B cell (primary cell): ENCODE measurements at regions not wholly inside any gene's neighbourhood (a gene's known extent, or its start where the extent isn't known, plus 50 kb on each side); places are given as distances from the start of the nearest gene placed in this dataset.

ENCODE experiments used
- ATAC-seq: fragments of 200-7000 bp; cut with Tn5 transposase; one replicate; pipeline ENCODE4 v1.10.0; 2021; ENCODE audit warnings: low read depth, mild to moderate bottlenecking, moderate number of reproducible peaks, moderate library complexity
- CTCF ChIA-PET: fragments of 350-600 bp; sonication (Branson Sonifier 250); formaldehyde crosslinking; loops from one replicate; lab custom pipeline; 2021; ENCODE audit warnings: antibody characterized with exemption, inconsistent platforms; lab: Charles Lee
- POLR2A ChIA-PET: fragments of 350-600 bp; sonication (Branson Sonifier 250); formaldehyde crosslinking; loops from one replicate; lab custom pipeline; 2021; ENCODE audit warnings: antibody characterized with exemption; lab: Charles Lee
- DNase-seq: peaks from one replicate; pipeline ENCODE4 v3.0.0; 2013
- H2AFZ ChIP-seq: 2 replicates; pipeline ENCODE4 v1.6.1; 2012; ENCODE audit warnings: mild to moderate bottlenecking, low read depth, low read length; ENCODE audit not compliant: insufficient read depth, poor library complexity, severe bottlenecking
- H3K27ac ChIP-seq, 2 donors: 1 replicate in 1 of 2; 2 replicates in 1 of 2; pipeline ENCODE4 v1.5.1; 2012 to 2013; ENCODE audit warnings: low read length in 2 of 2, mild to moderate bottlenecking in 2 of 2, moderate library complexity in 1 of 2
- H3K27me3 ChIP-seq, 4 experiments: fragments of 200-600 bp in 1 of 4; sonication (generic) in 1 of 4; replicated peaks in 1 of 4; 1 replicate in 2 of 4; 2 replicates in 2 of 4; pipeline versions ENCODE4 v1.6.1 to v1.7.0; 2013 to 2016; ENCODE audit warnings: low read length in 3 of 4, mild to moderate bottlenecking in 2 of 4, mixed read lengths in 1 of 4, moderate library complexity in 1 of 4; ENCODE audit not compliant: insufficient read depth in 4 of 4, control insufficient read depth in 3 of 4; ENCODE audit errors: control extremely low read depth in 1 of 4
- H3K36me3 ChIP-seq, 2 experiments: replicated peaks in 1 of 2; 1 replicate in 1 of 2; 2 replicates in 1 of 2; pipeline versions ENCODE4 v1.6.1 to v1.7.1; 2013; ENCODE audit warnings: low read length in 1 of 2; ENCODE audit not compliant: insufficient read depth in 2 of 2, control insufficient read depth in 1 of 2; ENCODE audit errors: control extremely low read depth in 1 of 2, extremely low read depth in 1 of 2
- H3K4me1 ChIP-seq, 2 donors: fragments of 200-600 bp in 1 of 2; sonication (generic) in 1 of 2; 1 replicate in 1 of 2; 2 replicates in 1 of 2; pipeline versions ENCODE4 v1.5.1 to v1.6.1; 2013 to 2017; ENCODE audit warnings: low read length in 2 of 2; ENCODE audit not compliant: control insufficient read depth in 2 of 2, insufficient read depth in 2 of 2
- H3K4me2 ChIP-seq: replicated peaks from 2 replicates; pipeline ENCODE3; 2012; ENCODE audit warnings: mild to moderate bottlenecking, low read depth, low read length; ENCODE audit not compliant: poor library complexity, severe bottlenecking
- H3K4me3 ChIP-seq, 5 experiments: fragments of 200-600 bp in 1 of 5; sonication (generic) in 1 of 5; 1 replicate in 3 of 5; 2 replicates in 2 of 5; pipeline versions ENCODE4 v1.5.1 to v1.7.0; 2011 to 2016; ENCODE audit warnings: low read length in 4 of 5, mild to moderate bottlenecking in 4 of 5, low read depth in 2 of 5, control low read depth in 1 of 5, moderate library complexity in 1 of 5; ENCODE audit not compliant: insufficient read depth in 1 of 5; ENCODE audit errors: control extremely low read depth in 1 of 5, extremely low read depth in 1 of 5
- H3K79me2 ChIP-seq: fragments of 200-600 bp; sonication (generic); one replicate; pipeline ENCODE4 v1.6.0; 2016; ENCODE audit warnings: low read length; ENCODE audit not compliant: control insufficient read depth, insufficient read depth
- H3K9ac ChIP-seq: fragments of 200-600 bp; sonication (generic); 2 replicates; pipeline ENCODE4 v1.6.1; 2017; ENCODE audit warnings: mild to moderate bottlenecking, low read length, moderate library complexity
- H3K9me3 ChIP-seq, 3 donors: one replicate each; pipeline versions ENCODE4 v1.6.1 to v1.7.1; 2013; ENCODE audit warnings: low read length in 2 of 3; ENCODE audit not compliant: control insufficient read depth in 2 of 3, insufficient read depth in 1 of 3; ENCODE audit errors: control extremely low read depth in 1 of 3
- H4K20me1 ChIP-seq: 2 replicates; pipeline ENCODE4 v1.6.0; 2012; ENCODE audit warnings: mild to moderate bottlenecking, low read length; ENCODE audit not compliant: insufficient read depth, control insufficient read depth, poor library complexity, severe bottlenecking
- H3K27ac Mint-ChIP-seq: one replicate; pipeline ENCODE4 v1.8.0; 2021; ENCODE audit warnings: mixed read lengths
- H3K27me3 Mint-ChIP-seq: one replicate; pipeline ENCODE4 v1.8.0; 2021; ENCODE audit warnings: mixed read lengths
- H3K4me1 Mint-ChIP-seq: one replicate; pipeline ENCODE4 v1.8.0; 2021; ENCODE audit warnings: mixed read lengths
- H3K4me3 Mint-ChIP-seq: one replicate; pipeline ENCODE4 v1.8.0; 2021; ENCODE audit warnings: mixed read lengths
- H3K9me3 Mint-ChIP-seq: one replicate; pipeline ENCODE4 v1.8.0; 2022; ENCODE audit warnings: mixed read lengths; ENCODE audit not compliant: insufficient read depth
- EZH2 ChIP-seq: IDR thresholded peaks from 2 replicates; pipeline ENCODE4 v1.6.1; 2012; ENCODE audit warnings: borderline replicate concordance, low read depth, mild to moderate bottlenecking, moderate library complexity, low read length; ENCODE audit not compliant: insufficient read depth, poor library complexity, severe bottlenecking
- WGBS: methylation state at CpG from one replicate; pipeline ENCODE4 v1.1.5; 2013; ENCODE audit warnings: missing lambda C conversion rate; ENCODE audit not compliant: insufficient coverage; 5-methylcytosine and 5-hydroxymethylcytosine counted together
- intact Hi-C: fragments of 100-400 bp; cut with micrococcal nuclease; formaldehyde crosslinking; loops from one replicate; pipeline ENCODE4 v1.10.0; 2022
- TF ChIP-seq, protein P1 (sequence below): fragments of 200-600 bp; IDR thresholded peaks from one replicate; pipeline ENCODE4 v1.8.0; 2022; ENCODE audit warnings: antibody characterized with exemption, mild to moderate bottlenecking

DNA sequence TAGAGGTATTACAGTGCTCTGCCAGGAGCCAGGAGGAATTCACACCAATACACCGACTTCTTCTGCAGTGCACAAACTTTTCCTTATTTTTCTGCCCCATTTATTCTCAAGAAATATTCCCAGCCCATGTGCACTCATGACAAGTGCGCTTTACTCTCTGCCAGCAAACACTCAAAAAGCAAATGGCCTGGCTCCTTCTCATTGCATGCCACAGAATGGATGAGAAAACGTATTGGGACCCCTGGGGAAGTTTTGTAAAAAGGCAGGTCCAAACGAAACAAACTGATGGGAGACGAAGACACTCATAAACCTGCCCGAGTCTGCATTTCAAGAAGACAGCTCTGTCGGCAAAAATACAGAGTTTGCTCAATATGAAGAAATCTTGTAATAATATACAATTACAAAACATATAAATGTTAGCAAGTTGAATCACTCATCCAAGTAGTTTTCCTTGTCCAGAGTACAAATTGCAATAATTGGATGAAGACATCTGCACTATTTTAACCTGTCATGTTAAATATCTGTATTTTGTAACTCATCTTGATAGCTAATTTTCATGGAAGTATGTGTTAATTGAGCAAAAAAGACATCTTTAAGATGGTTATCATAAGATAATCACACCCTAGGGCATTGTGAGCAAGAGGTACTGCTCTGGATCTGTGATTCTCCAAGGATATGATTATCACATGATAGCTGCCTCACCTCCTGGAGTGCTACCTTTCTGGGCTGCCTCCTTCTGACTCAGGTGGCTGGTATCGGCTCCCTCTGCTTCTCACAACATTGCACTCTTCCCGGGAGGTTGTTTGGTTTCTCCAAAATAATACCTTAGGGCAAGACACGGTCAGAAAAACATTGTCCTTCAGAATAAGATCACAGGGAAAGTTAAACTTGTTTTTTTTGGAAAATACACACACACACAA is 260.8 kb upstream of the G2E3 start:
- no peaks in the 10 kb centered on the region for H4K20me1 ChIP-seq
- Mint-ChIP-seq H3K9me3 (no peaks in the 10 kb centered on the region), H3K27ac (no peak overlapping the region), H3K4me1 (peaks cover 2% of the 10 kb centered on the region), H3K27me3 (no peaks in the 10 kb centered on the region), H3K4me3 (no peak overlapping the region)
- H2AFZ ChIP-seq, result no peak overlapping the region
- ChIA-PET CTCF (interaction anchor here (2.2 kb wide), 1 partner anchor 27 kb away, joined by 7 read pairs; no protein-coding TSS in a partner anchor), POLR2A (no interaction called here)
- H3K9ac ChIP-seq, result no peak overlapping the region
- no peak for TF ChIP-seq EZH2
- TF ChIP-seq, protein P1, sequence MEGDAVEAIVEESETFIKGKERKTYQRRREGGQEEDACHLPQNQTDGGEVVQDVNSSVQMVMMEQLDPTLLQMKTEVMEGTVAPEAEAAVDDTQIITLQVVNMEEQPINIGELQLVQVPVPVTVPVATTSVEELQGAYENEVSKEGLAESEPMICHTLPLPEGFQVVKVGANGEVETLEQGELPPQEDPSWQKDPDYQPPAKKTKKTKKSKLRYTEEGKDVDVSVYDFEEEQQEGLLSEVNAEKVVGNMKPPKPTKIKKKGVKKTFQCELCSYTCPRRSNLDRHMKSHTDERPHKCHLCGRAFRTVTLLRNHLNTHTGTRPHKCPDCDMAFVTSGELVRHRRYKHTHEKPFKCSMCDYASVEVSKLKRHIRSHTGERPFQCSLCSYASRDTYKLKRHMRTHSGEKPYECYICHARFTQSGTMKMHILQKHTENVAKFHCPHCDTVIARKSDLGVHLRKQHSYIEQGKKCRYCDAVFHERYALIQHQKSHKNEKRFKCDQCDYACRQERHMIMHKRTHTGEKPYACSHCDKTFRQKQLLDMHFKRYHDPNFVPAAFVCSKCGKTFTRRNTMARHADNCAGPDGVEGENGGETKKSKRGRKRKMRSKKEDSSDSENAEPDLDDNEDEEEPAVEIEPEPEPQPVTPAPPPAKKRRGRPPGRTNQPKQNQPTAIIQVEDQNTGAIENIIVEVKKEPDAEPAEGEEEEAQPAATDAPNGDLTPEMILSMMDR, result no peak
- intact Hi-C loops, result no loop called here
- H3K4me3 ChIP-seq, result no peak overlapping the region
- H3K4me1 ChIP-seq, result no peaks in the 10 kb centered on the region
- 94% methylated on average over 2 of the region's 10 CpGs for WGBS
- H3K36me3 ChIP-seq, result no peaks in the 10 kb centered on the region
- no peaks in the 10 kb centered on the region for H3K79me2 ChIP-seq
- H3K27ac ChIP-seq, result no peak overlapping the region
- H3K27me3 ChIP-seq, result no peaks in the 10 kb centered on the region
- H3K9me3 ChIP-seq, result no peaks in the 10 kb centered on the region
- ATAC-seq (no peak), DNase-seq (no peak)
- no peak overlapping the region for H3K4me2 ChIP-seq

DNA sequence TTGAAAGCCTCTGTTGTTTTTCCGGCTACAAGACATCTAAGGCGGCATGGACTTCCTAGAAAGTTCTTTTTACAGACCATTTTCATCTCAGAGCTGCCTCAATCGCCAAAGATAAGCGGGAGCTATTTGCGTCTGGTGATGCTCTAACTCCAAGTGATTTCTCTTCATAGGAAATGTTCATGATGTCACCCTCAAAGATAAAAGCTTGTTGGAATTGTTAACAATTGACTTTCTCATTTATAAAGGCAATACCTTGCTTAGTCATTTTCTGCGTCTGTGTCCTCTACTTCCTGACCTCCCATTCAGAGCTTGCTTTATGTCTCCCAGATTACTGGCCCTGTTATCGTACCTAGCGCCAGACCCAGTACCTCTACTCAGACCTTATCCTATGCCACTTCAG is 259.0 kb upstream of the G2E3 start:
- no peak overlapping the region for H3K4me3 ChIP-seq
- H3K9ac ChIP-seq, result no peak overlapping the region
- 63% methylated on average over 5 of the region's 8 CpGs for WGBS
- H3K9me3 Mint-ChIP-seq, result no peaks in the 10 kb centered on the region
- ATAC-seq, result no peak
- H4K20me1 ChIP-seq, result no peaks in the 10 kb centered on the region
- TF ChIP-seq, protein P1, result no peak
- no peak for TF ChIP-seq EZH2
- H3K27ac Mint-ChIP-seq, result no peak overlapping the region
- H3K4me3 Mint-ChIP-seq, result no peak overlapping the region
- no peaks in the 10 kb centered on the region for H3K27me3 Mint-ChIP-seq
- no peaks in the 10 kb centered on the region for H3K36me3 ChIP-seq
- no peaks in the 10 kb centered on the region for H3K4me1 ChIP-seq
- no peak overlapping the region for H2AFZ ChIP-seq
- no peaks in the 10 kb centered on the region for H3K9me3 ChIP-seq
- H3K4me1 Mint-ChIP-seq, result peaks cover 2% of the 10 kb centered on the region
- POLR2A ChIA-PET, result no interaction called here
- H3K27ac ChIP-seq, result no peak overlapping the region
- no peak overlapping the region for H3K4me2 ChIP-seq
- no peaks in the 10 kb centered on the region for H3K27me3 ChIP-seq
- no peaks in the 10 kb centered on the region for H3K79me2 ChIP-seq
- intact Hi-C loops, result no loop called here
- DNase-seq, result no peak
- CTCF ChIA-PET, result interaction anchor here (0.6 kb wide), 1 partner anchor 13 kb away, joined by 4 read pairs; no protein-coding TSS in a partner anchor
